Adrenal gland (tissue), 5 donors: ENCODE measurements at regions not wholly inside any gene's neighbourhood (a gene's known extent, or its start where the extent isn't known, plus 50 kb on each side); places are given as distances from the start of the nearest gene placed in this dataset.

Experiments used
- POLR2A ChIP-seq, 2 donors: fragments of 450-650 bp; IDR thresholded peaks; one replicate each; pipeline ENCODE4 v1.6.1; 2017; ENCODE audit warnings: antibody characterized with exemption in 2 of 2, mild to moderate bottlenecking in 2 of 2, moderate library complexity in 1 of 2
- TF ChIP-seq, protein P1 (sequence below), 6 experiments: fragments of 450-650 bp in 4 of 6; fragments of 200-600 bp in 2 of 6; sonication (generic) in 1 of 6; IDR thresholded peaks; 1 replicate in 5 of 6; 2 replicates in 1 of 6; pipeline versions ENCODE4 v1.5.1 to v1.8.0; 2016 to 2021; ENCODE audit warnings: antibody characterized with exemption in 6 of 6, mild to moderate bottlenecking in 2 of 6, moderate library complexity in 1 of 6
- donor health status: DM: no; HTN: no; CAD: no.

DNA sequence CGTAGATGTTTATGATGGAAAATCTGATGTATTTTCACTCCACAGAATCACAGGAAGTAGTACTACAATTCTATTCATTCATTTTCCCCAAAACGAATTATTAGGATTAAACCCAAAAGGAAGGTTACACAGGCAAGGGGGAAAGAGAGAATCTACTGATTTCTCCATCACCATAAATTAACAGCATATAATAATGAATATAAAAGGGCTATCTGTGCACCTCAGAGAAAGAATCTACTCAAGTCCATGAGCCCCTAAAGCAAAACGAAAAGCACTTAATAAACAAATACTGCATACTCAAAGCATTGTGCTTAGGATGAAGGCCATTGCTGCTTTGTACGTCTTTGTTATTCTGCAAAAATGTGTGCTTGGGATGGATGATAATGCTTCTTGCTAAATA lies 740.5 kb upstream of the SEMA6A start:
- TF ChIP-seq, protein P1, sequence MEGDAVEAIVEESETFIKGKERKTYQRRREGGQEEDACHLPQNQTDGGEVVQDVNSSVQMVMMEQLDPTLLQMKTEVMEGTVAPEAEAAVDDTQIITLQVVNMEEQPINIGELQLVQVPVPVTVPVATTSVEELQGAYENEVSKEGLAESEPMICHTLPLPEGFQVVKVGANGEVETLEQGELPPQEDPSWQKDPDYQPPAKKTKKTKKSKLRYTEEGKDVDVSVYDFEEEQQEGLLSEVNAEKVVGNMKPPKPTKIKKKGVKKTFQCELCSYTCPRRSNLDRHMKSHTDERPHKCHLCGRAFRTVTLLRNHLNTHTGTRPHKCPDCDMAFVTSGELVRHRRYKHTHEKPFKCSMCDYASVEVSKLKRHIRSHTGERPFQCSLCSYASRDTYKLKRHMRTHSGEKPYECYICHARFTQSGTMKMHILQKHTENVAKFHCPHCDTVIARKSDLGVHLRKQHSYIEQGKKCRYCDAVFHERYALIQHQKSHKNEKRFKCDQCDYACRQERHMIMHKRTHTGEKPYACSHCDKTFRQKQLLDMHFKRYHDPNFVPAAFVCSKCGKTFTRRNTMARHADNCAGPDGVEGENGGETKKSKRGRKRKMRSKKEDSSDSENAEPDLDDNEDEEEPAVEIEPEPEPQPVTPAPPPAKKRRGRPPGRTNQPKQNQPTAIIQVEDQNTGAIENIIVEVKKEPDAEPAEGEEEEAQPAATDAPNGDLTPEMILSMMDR (IDR thresholded peaks at IDR 0.05), result no peak
- TF ChIP-seq POLR2A (IDR thresholded peaks at IDR 0.05), result no peak
